ENCODE measurements at regions not wholly inside any gene's neighbourhood (a gene's known extent, or its start where the extent isn't known, plus 50 kb on each side); places are given as distances from the start of the nearest gene placed in this dataset.

- TF ChIP-seq CTCF (IDR thresholded peaks at IDR 0.05; ENCODE audit: low read depth, low read length, poor library complexity, severe bottlenecking) (no peak), EZH2phosphoT487 (IDR thresholded peaks at IDR 0.05; ENCODE audit: borderline replicate concordance, low read length) (no peak)
Observed at GRCh38 chr16:26330654-26331053, 638.9 kb downstream of the HS3ST4 start.
